ENCODE measurements at regions not wholly inside any gene's neighbourhood (a gene's known extent, or its start where the extent isn't known, plus 50 kb on each side); places are given as distances from the start of the nearest gene placed in this dataset.

DNA sequence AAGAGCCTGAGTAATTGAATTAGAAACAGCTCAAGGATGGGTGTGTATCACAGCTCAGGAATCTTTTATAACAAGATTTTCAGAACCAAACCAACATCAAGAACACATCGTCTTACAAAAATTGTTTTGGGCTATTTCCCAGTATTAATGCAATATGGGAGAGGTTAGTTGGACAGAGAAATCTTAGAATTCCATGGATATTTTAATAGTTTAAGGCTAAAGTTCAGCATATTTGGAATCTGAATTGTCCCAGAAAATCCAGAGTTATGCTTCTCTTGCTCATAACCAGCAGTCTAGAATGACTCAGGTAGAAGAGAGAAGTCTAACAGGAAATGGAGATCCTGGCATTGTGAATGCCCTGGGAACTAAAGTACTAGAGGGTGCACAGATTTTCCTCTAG, 74.6 kb downstream of the ADM start:
- Mint-ChIP-seq H3K9me3 (ENCODE audit: insufficient read depth) (peaks cover 2% of the 10 kb centered on the region), H3K27me3 (peaks cover 35% of the 10 kb centered on the region), H3K27ac (no peak overlapping the region), H3K4me3 (no peak overlapping the region), H3K4me1 (no peaks in the 10 kb centered on the region)
- TF ChIP-seq, protein P1, sequence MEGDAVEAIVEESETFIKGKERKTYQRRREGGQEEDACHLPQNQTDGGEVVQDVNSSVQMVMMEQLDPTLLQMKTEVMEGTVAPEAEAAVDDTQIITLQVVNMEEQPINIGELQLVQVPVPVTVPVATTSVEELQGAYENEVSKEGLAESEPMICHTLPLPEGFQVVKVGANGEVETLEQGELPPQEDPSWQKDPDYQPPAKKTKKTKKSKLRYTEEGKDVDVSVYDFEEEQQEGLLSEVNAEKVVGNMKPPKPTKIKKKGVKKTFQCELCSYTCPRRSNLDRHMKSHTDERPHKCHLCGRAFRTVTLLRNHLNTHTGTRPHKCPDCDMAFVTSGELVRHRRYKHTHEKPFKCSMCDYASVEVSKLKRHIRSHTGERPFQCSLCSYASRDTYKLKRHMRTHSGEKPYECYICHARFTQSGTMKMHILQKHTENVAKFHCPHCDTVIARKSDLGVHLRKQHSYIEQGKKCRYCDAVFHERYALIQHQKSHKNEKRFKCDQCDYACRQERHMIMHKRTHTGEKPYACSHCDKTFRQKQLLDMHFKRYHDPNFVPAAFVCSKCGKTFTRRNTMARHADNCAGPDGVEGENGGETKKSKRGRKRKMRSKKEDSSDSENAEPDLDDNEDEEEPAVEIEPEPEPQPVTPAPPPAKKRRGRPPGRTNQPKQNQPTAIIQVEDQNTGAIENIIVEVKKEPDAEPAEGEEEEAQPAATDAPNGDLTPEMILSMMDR (IDR thresholded peaks at IDR 0.05), result no peak
- TF ChIP-seq EZH2 (IDR thresholded peaks at IDR 0.05; ENCODE audit: borderline replicate concordance, insufficient read depth, low read depth, low read length, poor library complexity, severe bottlenecking), result no peak
- WGBS (ENCODE audit: insufficient coverage), result no CpG with 5 or more reads among the region's 1 CpG
- H3K9ac ChIP-seq (ENCODE audit: low read length), result no peak overlapping the region
- peaks cover 0 to 6% (median 2%) of the 10 kb centered on the region in 4 experiments for H3K27me3 ChIP-seq (replicated peaks in 1 of 4; ENCODE audit: control extremely low read depth in 1 of 4, control insufficient read depth in 3 of 4, insufficient read depth in 4 of 4, low read length in 3 of 4)
- H3K4me1 ChIP-seq (ENCODE audit: control insufficient read depth in 2 of 2, insufficient read depth in 2 of 2, low read length in 2 of 2), result no peaks in the 10 kb centered on the region
- DNase-seq, result no peak
- ChIA-PET CTCF (interaction anchor here (1.0 to 1.4 kb wide), 2 partner anchors 11 to 14 kb away, joined by 3 to 5 read pairs; no protein-coding TSS in a partner anchor), POLR2A (no interaction called here)
- intact Hi-C loops (cut with micrococcal nuclease), result no loop called here
- H3K4me3 ChIP-seq (ENCODE audit: control extremely low read depth in 1 of 5, extremely low read depth in 1 of 5, insufficient read depth in 1 of 5, low read depth in 2 of 5, low read length in 4 of 5), result no peak overlapping the region
- H3K9me3 ChIP-seq (ENCODE audit: control extremely low read depth in 1 of 3, control insufficient read depth in 2 of 3, insufficient read depth in 1 of 3, low read length in 2 of 3), result peaks cover 0 to 4% (median 0%) of the 10 kb centered on the region in 3 donors
- no peak overlapping the region for H2AFZ ChIP-seq (ENCODE audit: insufficient read depth, low read depth, low read length, poor library complexity, severe bottlenecking)
- no peak for ATAC-seq (ENCODE audit: low read depth)
- H3K27ac ChIP-seq (ENCODE audit: low read length in 2 of 2), result no peak overlapping the region
- no peaks in the 10 kb centered on the region for H4K20me1 ChIP-seq (ENCODE audit: control insufficient read depth, insufficient read depth, low read length, poor library complexity, severe bottlenecking)
- H3K79me2 ChIP-seq (ENCODE audit: control insufficient read depth, insufficient read depth, low read length), result no peaks in the 10 kb centered on the region
- no peak overlapping the region for H3K4me2 ChIP-seq (replicated peaks; ENCODE audit: low read depth, low read length, poor library complexity, severe bottlenecking)
- no peaks in the 10 kb centered on the region for H3K36me3 ChIP-seq (replicated peaks in 1 of 2; ENCODE audit: control extremely low read depth in 1 of 2, control insufficient read depth in 1 of 2, extremely low read depth in 1 of 2, insufficient read depth in 2 of 2, low read length in 1 of 2)

GRCh38 chr11:10379871-10380568, 75.0 kb upstream of the AMPD3 start:
- Mint-ChIP-seq H3K4me1 (no peaks in the 10 kb centered on the region), H3K27ac (no peak overlapping the region), H3K9me3 (ENCODE audit: insufficient read depth) (peaks cover 2% of the 10 kb centered on the region), H3K27me3 (peaks cover 35% of the 10 kb centered on the region), H3K4me3 (no peak overlapping the region)
- CTCF ChIA-PET, result interaction anchor here (1.0 to 1.4 kb wide), 2 partner anchors 12 to 14 kb away, joined by 3 to 5 read pairs; no protein-coding TSS in a partner anchor
- Histone ChIP-seq H4K20me1 (ENCODE audit: control insufficient read depth, insufficient read depth, low read length, poor library complexity, severe bottlenecking) (no peaks in the 10 kb centered on the region), H3K4me3 (ENCODE audit: control extremely low read depth in 1 of 5, extremely low read depth in 1 of 5, insufficient read depth in 1 of 5, low read depth in 2 of 5, low read length in 4 of 5) (no peak overlapping the region), H3K9ac (ENCODE audit: low read length) (no peak overlapping the region), H3K27ac (ENCODE audit: low read length in 2 of 2) (no peak overlapping the region), H2AFZ (ENCODE audit: insufficient read depth, low read depth, low read length, poor library complexity, severe bottlenecking) (no peak overlapping the region), H3K36me3 (replicated peaks in 1 of 2; ENCODE audit: control extremely low read depth in 1 of 2, control insufficient read depth in 1 of 2, extremely low read depth in 1 of 2, insufficient read depth in 2 of 2, low read length in 1 of 2) (no peaks in the 10 kb centered on the region), H3K79me2 (ENCODE audit: control insufficient read depth, insufficient read depth, low read length) (no peaks in the 10 kb centered on the region), H3K4me1 (ENCODE audit: control insufficient read depth in 2 of 2, insufficient read depth in 2 of 2, low read length in 2 of 2) (no peaks in the 10 kb centered on the region), H3K4me2 (replicated peaks; ENCODE audit: low read depth, low read length, poor library complexity, severe bottlenecking) (no peak overlapping the region), H3K9me3 (ENCODE audit: control extremely low read depth in 1 of 3, control insufficient read depth in 2 of 3, insufficient read depth in 1 of 3, low read length in 2 of 3) (peaks cover 0 to 4% (median 0%) of the 10 kb centered on the region in 3 donors), H3K27me3 (replicated peaks in 1 of 4; ENCODE audit: control extremely low read depth in 1 of 4, control insufficient read depth in 3 of 4, insufficient read depth in 4 of 4, low read length in 3 of 4) (peaks cover 0 to 6% (median 2%) of the 10 kb centered on the region in 4 experiments)
- ATAC-seq (ENCODE audit: low read depth) (no peak), DNase-seq (no peak)
- no peak for TF ChIP-seq EZH2 (IDR thresholded peaks at IDR 0.05; ENCODE audit: borderline replicate concordance, insufficient read depth, low read depth, low read length, poor library complexity, severe bottlenecking)
- TF ChIP-seq, protein P1 (IDR thresholded peaks at IDR 0.05), result no peak
- WGBS (ENCODE audit: insufficient coverage), result 95% methylated on average over 2 of the region's 2 CpGs
- POLR2A ChIA-PET, result no interaction called here
- intact Hi-C loops (cut with micrococcal nuclease), result no loop called here

Measured in B cell (primary cell).